K562 (cell line): ENCODE measurements at regions not wholly inside any gene's neighbourhood (a gene's known extent, or its start where the extent isn't known, plus 50 kb on each side); places are given as distances from the start of the nearest gene placed in this dataset.

Experiments used
- ATAC-seq: fragments of 200-7000 bp; cut with Tn5 transposase; 3 replicates; pipeline ENCODE4 v1.9.1; 2020; ENCODE audit warnings: moderate library complexity
- BruUV-seq: library from RNA; stranded (reverse); fragments of 400-500 nt; replicated peaks from 2 replicates; lab custom pipeline; 2021; lab: Mats Ljungman, UMichigan
- CTCF ChIA-PET: fragments of 300-600 bp; formaldehyde crosslinking; extraction: SDS; loops from one replicate; lab custom pipeline; 2021; ENCODE audit warnings: low intra/inter-chr PET ratio; lab: Yijun Ruan, JAX
- POLR2A ChIA-PET: fragments of 300-600, 350-650 bp; sonication (Branson Sonifier 250); formaldehyde crosslinking; extraction: SDS; loops from one replicate; lab custom pipeline; 2021; ENCODE audit warnings: antibody characterized with exemption, inconsistent platforms; lab: Yijun Ruan, JAX
- DNase-seq, 4 experiments: peaks; one replicate each; pipeline versions ENCODE4 v3.0.0 to v3.0.0-alpha.2; 2011 to 2018; ENCODE audit warnings: low spot score in 3 of 4, mixed read lengths in 3 of 4; ENCODE audit errors: extremely low read depth in 1 of 4
- FAIRE-seq: peaks from 2 replicates; lab custom pipeline; 2011; peaks lifted over from hg19 to GRCh38; lab: Jason Lieb, UNC
- H2AFZ ChIP-seq: 2 replicates; pipeline ENCODE4 v1.6.0; 2011; ENCODE audit warnings: low read depth, low read length, control low read depth, inconsistent platforms
- H3K27ac ChIP-seq: fragments of 200-600 bp; 3 replicates; pipeline ENCODE4 v1.8.0; 2011; ENCODE audit warnings: low read depth, mild to moderate bottlenecking, control low read depth, inconsistent platforms, low read length, moderate library complexity, mixed read lengths; ENCODE audit errors: extremely low read depth
- H3K27me3 ChIP-seq, 2 experiments: fragments of 300-600 bp in 1 of 2; 2 replicates in 1 of 2; 3 replicates in 1 of 2; pipeline versions ENCODE4 v1.6.0 to v1.8.0; 2011; ENCODE audit warnings: inconsistent platforms in 2 of 2, low read length in 2 of 2, mild to moderate bottlenecking in 1 of 2, mixed read lengths in 1 of 2, moderate library complexity in 1 of 2; ENCODE audit not compliant: control insufficient read depth in 2 of 2, insufficient read depth in 2 of 2
- H3K36me3 ChIP-seq: fragments of 300-600 bp; 3 replicates; pipeline ENCODE4 v1.8.0; 2011; ENCODE audit warnings: mild to moderate bottlenecking, low read length, inconsistent platforms; ENCODE audit not compliant: control insufficient read depth, insufficient read depth
- H3K4me1 ChIP-seq, 2 experiments: fragments of 200-600 bp in 1 of 2; replicated peaks in 1 of 2; 2 replicates in 1 of 2; 3 replicates in 1 of 2; pipeline versions ENCODE4 v1.5.1 to v1.8.0; 2011; ENCODE audit warnings: inconsistent platforms in 2 of 2, low read length in 2 of 2, mild to moderate bottlenecking in 1 of 2, mixed read lengths in 1 of 2, moderate library complexity in 1 of 2; ENCODE audit not compliant: control insufficient read depth in 2 of 2, insufficient read depth in 2 of 2
- H3K4me2 ChIP-seq: 2 replicates; pipeline ENCODE4 v1.6.1; 2011; ENCODE audit warnings: low read length, control low read depth, inconsistent platforms, mixed read lengths; ENCODE audit not compliant: insufficient read depth
- H3K4me3 ChIP-seq: fragments of 200-600 bp; sonication (generic), shearing (Covaris generic); 2 replicates; pipeline ENCODE4 v1.5.1; 2016; ENCODE audit warnings: control low read depth, inconsistent platforms
- H3K79me2 ChIP-seq: fragments of 200-600 bp; 3 replicates; pipeline ENCODE4 v1.8.0; 2011; ENCODE audit warnings: low read length, inconsistent platforms; ENCODE audit not compliant: control insufficient read depth, insufficient read depth
- H3K9ac ChIP-seq, 2 experiments: 2 replicates each; pipeline versions ENCODE4 v1.6.0 to v1.6.1; 2011; ENCODE audit warnings: low read depth in 2 of 2, low read length in 2 of 2, control low read depth in 1 of 2, inconsistent platforms in 1 of 2, mild to moderate bottlenecking in 1 of 2, mixed read lengths in 1 of 2; ENCODE audit not compliant: insufficient read depth in 1 of 2
- H3K9me1 ChIP-seq: one replicate; pipeline ENCODE4 v1.6.0; 2011; ENCODE audit warnings: inconsistent platforms, mild to moderate bottlenecking, low read length, moderate library complexity; ENCODE audit not compliant: control insufficient read depth, insufficient read depth
- H3K9me3 ChIP-seq: replicated peaks from 2 replicates; pipeline ENCODE4 v1.5.1; 2011; ENCODE audit warnings: low read depth, low read length, inconsistent platforms; ENCODE audit not compliant: control insufficient read depth, insufficient read depth
- H4K20me1 ChIP-seq: replicated peaks from 2 replicates; pipeline ENCODE4 v1.6.1; 2011; ENCODE audit warnings: low read length, inconsistent platforms, mixed read lengths; ENCODE audit not compliant: control insufficient read depth, insufficient read depth
- ADNP ChIP-seq: fragments of 200-800 bp; sonication (Bioruptor generic); IDR thresholded peaks from 2 replicates; pipeline ENCODE4 v1.6.1; 2016; ENCODE audit warnings: missing genetic modification characterization, missing compliant biosample characterization
- CBFB ChIP-seq: sonication (generic); formaldehyde crosslinking; IDR thresholded peaks from 2 replicates; pipeline ENCODE4 v1.4.0; 2020; ENCODE audit warnings: mild to moderate bottlenecking, missing genetic modification reagents
- ETV1 ChIP-seq: fragments of 450-650 bp; conservative IDR thresholded peaks from 2 replicates; pipeline ENCODE4 v1.6.1; 2016; ENCODE audit warnings: missing genetic modification characterization, control low read depth, low read depth, missing compliant biosample characterization
- KHSRP ChIP-seq: fragments of 450-650 bp; IDR thresholded peaks from 2 replicates; pipeline ENCODE4 v1.6.1; 2017
- MTA1 ChIP-seq: fragments of 450-650 bp; IDR thresholded peaks from 2 replicates; pipeline ENCODE4 v1.6.1; 2017; ENCODE audit warnings: borderline replicate concordance
- MYC ChIP-seq, 2 experiments: fragments of 250-450 bp in 1 of 2; sonication (Bioruptor Pico) in 1 of 2; IDR thresholded peaks; 2 replicates each; pipeline versions ENCODE4 v1.5.1 to v1.6.1; 2012 to 2021; ENCODE audit warnings: low read depth in 2 of 2, borderline replicate concordance in 1 of 2, improper control_type of control experiment in 1 of 2, low read length in 1 of 2, mild to moderate bottlenecking in 1 of 2, moderate library complexity in 1 of 2
- NBN ChIP-seq: fragments of 450-650 bp; IDR thresholded peaks from 2 replicates; pipeline ENCODE4 v1.6.1; 2016; ENCODE audit warnings: low read depth, mild to moderate bottlenecking
- NFIC ChIP-seq: fragments of 450-650 bp; IDR thresholded peaks from 2 replicates; pipeline ENCODE4 v1.6.1; 2017; ENCODE audit warnings: mild to moderate bottlenecking, inconsistent platforms
- NRF1 ChIP-seq, 2 experiments: fragments of 450-650 bp; IDR thresholded peaks in 1 of 2; conservative IDR thresholded peaks in 1 of 2; 2 replicates each; pipeline ENCODE4 v1.6.1; 2014; ENCODE audit warnings: mild to moderate bottlenecking in 2 of 2
- PBX2 ChIP-seq, 2 experiments: IDR thresholded peaks in 1 of 2; conservative IDR thresholded peaks in 1 of 2; 2 replicates each; pipeline ENCODE4 v1.6.1; 2016; ENCODE audit warnings: low read depth in 2 of 2, mild to moderate bottlenecking in 1 of 2, missing compliant biosample characterization in 1 of 2, missing genetic modification characterization in 1 of 2, moderate library complexity in 1 of 2
- PHF20 ChIP-seq: fragments of 450-650 bp; IDR thresholded peaks from 2 replicates; pipeline ENCODE4 v1.6.1; 2018; ENCODE audit not compliant: partially characterized antibody
- PURB ChIP-seq: sonication (generic); formaldehyde crosslinking; IDR thresholded peaks from 2 replicates; pipeline ENCODE4 v1.9.0; 2021; ENCODE audit warnings: low read depth, mild to moderate bottlenecking, missing genetic modification reagents
- SLC30A9 ChIP-seq: fragments of 250-450 bp; sonication (Bioruptor Pico); IDR thresholded peaks from 2 replicates; pipeline ENCODE4 v1.8.0; 2022; ENCODE audit warnings: mild to moderate bottlenecking, moderate library complexity
- SP1 ChIP-seq: sonication (generic); formaldehyde crosslinking; IDR thresholded peaks from 2 replicates; pipeline ENCODE4 v1.8.1; 2022; ENCODE audit warnings: mild to moderate bottlenecking, missing genetic modification reagents
- TGIF2 ChIP-seq: sonication (generic); formaldehyde crosslinking; IDR thresholded peaks from 2 replicates; pipeline ENCODE4 v1.8.1; 2022; ENCODE audit warnings: mild to moderate bottlenecking, missing genetic modification reagents, moderate library complexity
- WHSC1 ChIP-seq: IDR thresholded peaks from one replicate; pipeline ENCODE4 v1.6.1; 2012; ENCODE audit warnings: low read length, control low read depth, inconsistent platforms
- ZNF224 ChIP-seq: sonication (generic); formaldehyde crosslinking; IDR thresholded peaks from 2 replicates; pipeline ENCODE4 v1.8.0; 2022; ENCODE audit warnings: mild to moderate bottlenecking, missing genetic modification reagents
- ZNF431 ChIP-seq: sonication (generic); formaldehyde crosslinking; IDR thresholded peaks from 2 replicates; pipeline ENCODE4 v1.8.0; 2022; ENCODE audit warnings: mild to moderate bottlenecking, missing genetic modification reagents
- ZNF444 ChIP-seq: fragments of 250-450 bp; sonication (Bioruptor Pico); IDR thresholded peaks from 2 replicates; pipeline ENCODE4 v1.4.0; 2020; ENCODE audit warnings: mild to moderate bottlenecking, moderate library complexity
- WGBS: fragments of 100-300 bp; shearing (Covaris generic); methylation state at CpG from one replicate; pipeline ENCODE4 v1.1.6; 2016; ENCODE audit warnings: low coverage, mixed read lengths; ENCODE audit not compliant: insufficient coverage; ENCODE audit errors: missing lambda C conversion rate; 5-methylcytosine and 5-hydroxymethylcytosine counted together
- in situ Hi-C: fragments of 300-500 bp; cut with MboI; formaldehyde crosslinking; loops from 4 replicates; pipeline ENCODE4 v1.15.0; 2018; ENCODE audit warnings: inconsistent platforms, mixed read lengths
- intact Hi-C: fragments of 100-400 bp; cut with micrococcal nuclease; formaldehyde crosslinking; loops from 2 replicates; pipeline ENCODE4 v1.14.2; 2022

- Histone ChIP-seq H3K4me3 (no peak overlapping the region), H3K36me3 (no peaks in the 10 kb centered on the region), H3K4me1 (no peaks in the 10 kb centered on the region), H4K20me1 (no peaks in the 10 kb centered on the region), H3K9me1 (no peaks in the 10 kb centered on the region), H2AFZ (no peak overlapping the region), H3K4me2 (no peak overlapping the region), H3K27ac (no peak overlapping the region), H3K9ac (no peak overlapping the region), H3K79me2 (no peaks in the 10 kb centered on the region), H3K9me3 (no peaks in the 10 kb centered on the region), H3K27me3 (no peaks in the 10 kb centered on the region; a peak in 1 of 5 replicates)
- FAIRE-seq (no peak), DNase-seq (no peak), ATAC-seq (no peak)
- in situ Hi-C loops (no loop called here), intact Hi-C loops (no loop called here)
- TF ChIP-seq NFIC: no peak
- TF ChIP-seq MYC (IDR thresholded peaks at IDR 0.05; ENCODE audit: low read depth, low read length): no peak
- TF ChIP-seq MYC (CRISPR knock-in tag; IDR thresholded peaks at IDR 0.05; ENCODE audit: borderline replicate concordance, low read depth): no peak
- TF ChIP-seq TGIF2 (CRISPR knock-in tag): no peak
- TF ChIP-seq MTA1: no peak
- TF ChIP-seq NRF1 (conservative IDR thresholded peaks at IDR 0.05 in 1 of 2, IDR thresholded peaks at IDR 0.05 in 1 of 2): no peak
- no peak for TF ChIP-seq ZNF224 (CRISPR knock-in tag)
- TF ChIP-seq ETV1 (tag): no peak
- no peak for TF ChIP-seq PBX2 (CRISPR knock-in tag; IDR thresholded peaks at IDR 0.05; ENCODE audit: low read depth)
- TF ChIP-seq PBX2 (tag; conservative IDR thresholded peaks at IDR 0.05; ENCODE audit: low read depth): no peak
- no peak for TF ChIP-seq SP1
- no peak for TF ChIP-seq NBN
- TF ChIP-seq KHSRP: no peak
- no peak for TF ChIP-seq CBFB
- no peak for TF ChIP-seq WHSC1
- TF ChIP-seq PHF20: no peak
- no peak for TF ChIP-seq SLC30A9 (CRISPR knock-in tag)
- TF ChIP-seq PURB (CRISPR knock-in tag): no peak
- TF ChIP-seq ZNF431 (CRISPR knock-in tag): no peak
- TF ChIP-seq ADNP (tag): no peak
- TF ChIP-seq ZNF444 (CRISPR knock-in tag): no peak
- WGBS: 7% methylated on average over 5 of the region's 5 CpGs
- no TSS peak for BruUV-seq
- POLR2A ChIA-PET: no interaction called here
- CTCF ChIA-PET: no interaction called here
These were observed 281.5 kb downstream of the GADD45G start for GRCh38 chr9:89886281-89886700.
